Smooth muscle cell (in vitro differentiated cells): ENCODE measurements at regions not wholly inside any gene's neighbourhood (a gene's known extent, or its start where the extent isn't known, plus 50 kb on each side); places are given as distances from the start of the nearest gene placed in this dataset.

ENCODE experiments used
- DNase-seq: peaks from one replicate; lab custom pipeline; 2025; ENCODE audit not compliant: unreplicated experiment; lab: John Stamatoyannopoulos, UW
- H2AFZ ChIP-seq: fragments of 200-600 bp; sonication (generic); 2 replicates; pipeline ENCODE4 v1.6.0; 2016; ENCODE audit warnings: antibody characterized with exemption, low read depth, mild to moderate bottlenecking
- H3F3A ChIP-seq: fragments of 200-600 bp; sonication (generic); 2 replicates; pipeline ENCODE4 v1.6.0; 2017; ENCODE audit warnings: antibody characterized with exemption, low read depth
- H3K27ac ChIP-seq: fragments of 200-600 bp; sonication (generic); 2 replicates; pipeline ENCODE4 v1.5.1; 2016; ENCODE audit warnings: low read depth, mild to moderate bottlenecking
- H3K27me3 ChIP-seq: fragments of 200-600 bp; sonication (generic); 2 replicates; pipeline ENCODE4 v1.6.1; 2016; ENCODE audit warnings: low read depth, mild to moderate bottlenecking
- H3K36me3 ChIP-seq: fragments of 200-600 bp; sonication (generic); 2 replicates; pipeline ENCODE4 v1.5.1; 2016; ENCODE audit warnings: low read depth
- H3K4me1 ChIP-seq: fragments of 200-600 bp; sonication (generic); 2 replicates; pipeline ENCODE4 v1.5.1; 2016; ENCODE audit warnings: low read depth
- H3K4me2 ChIP-seq: fragments of 200-600 bp; sonication (generic); 2 replicates; pipeline ENCODE4 v1.6.0; 2016; ENCODE audit warnings: mild to moderate bottlenecking
- H3K4me3 ChIP-seq: fragments of 200-600 bp; sonication (generic); 2 replicates; pipeline ENCODE4 v1.5.1; 2016; ENCODE audit warnings: mild to moderate bottlenecking
- H3K79me2 ChIP-seq: fragments of 200-600 bp; sonication (generic); 2 replicates; pipeline ENCODE4 v1.6.0; 2016; ENCODE audit warnings: low read depth, mild to moderate bottlenecking
- H3K9ac ChIP-seq: fragments of 200-600 bp; sonication (generic); 2 replicates; pipeline ENCODE4 v1.6.0; 2016; ENCODE audit warnings: low read depth
- H3K9me3 ChIP-seq: fragments of 200-600 bp; sonication (generic); replicated peaks from 2 replicates; pipeline ENCODE4 v1.5.1; 2016; ENCODE audit warnings: low read depth
- H4K20me1 ChIP-seq: fragments of 200-600 bp; sonication (generic); 2 replicates; pipeline ENCODE4 v1.6.0; 2016; ENCODE audit warnings: low read depth
- CTCF ChIP-seq: fragments of 200-600 bp; sonication (generic); IDR thresholded peaks from 2 replicates; pipeline ENCODE4 v1.5.1; 2017; ENCODE audit warnings: borderline replicate concordance, mild to moderate bottlenecking, antibody characterized with exemption; ENCODE audit not compliant: insufficient read depth, poor library complexity, severe bottlenecking
- WGBS: methylation state at CpG from one replicate; pipeline ENCODE4 v1.1.7; 2016; ENCODE audit warnings: low lambda C conversion rate; 5-methylcytosine and 5-hydroxymethylcytosine counted together

- TF ChIP-seq CTCF = no peak
- Histone ChIP-seq H3K36me3 (no peaks in the 10 kb centered on the region), H3F3A (no peaks in the 10 kb centered on the region), H4K20me1 (peaks cover 7% of the 10 kb centered on the region), H3K4me2 (no peak overlapping the region), H3K27ac (no peak overlapping the region), H3K79me2 (no peaks in the 10 kb centered on the region), H3K9me3 (no peaks in the 10 kb centered on the region), H3K9ac (no peak overlapping the region), H2AFZ (no peak overlapping the region), H3K27me3 (no peaks in the 10 kb centered on the region), H3K4me3 (no peak overlapping the region), H3K4me1 (no peaks in the 10 kb centered on the region)
- WGBS = 89% methylated on average over 19 of the region's 19 CpGs
- no peak for DNase-seq
Observed at GRCh38 chr22:48546653-48547424, 1280.8 kb downstream of the BRD1 start.

GRCh38 chr22:48545987-48546386 lies 1281.7 kb downstream of the BRD1 start:
- Histone ChIP-seq H2AFZ (no peak overlapping the region), H4K20me1 (peaks cover 2% of the 10 kb centered on the region), H3K27ac (no peak overlapping the region), H3K4me3 (no peak overlapping the region), H3K27me3 (no peaks in the 10 kb centered on the region), H3K79me2 (no peaks in the 10 kb centered on the region), H3K36me3 (no peaks in the 10 kb centered on the region), H3K9me3 (no peaks in the 10 kb centered on the region), H3K9ac (no peak overlapping the region), H3K4me1 (no peaks in the 10 kb centered on the region), H3K4me2 (no peak overlapping the region), H3F3A (no peaks in the 10 kb centered on the region)
- no peak for DNase-seq
- TF ChIP-seq CTCF = no peak
- 91% methylated on average over 18 of the region's 18 CpGs for WGBS

- Histone ChIP-seq H3K4me1 (no peaks in the 10 kb centered on the region), H3K4me2 (no peak overlapping the region), H3F3A (no peaks in the 10 kb centered on the region), H3K36me3 (no peaks in the 10 kb centered on the region), H3K79me2 (no peaks in the 10 kb centered on the region), H2AFZ (no peak overlapping the region), H3K9ac (no peak overlapping the region), H3K4me3 (no peak overlapping the region), H3K27ac (no peak overlapping the region), H3K9me3 (no peaks in the 10 kb centered on the region), H4K20me1 (peaks cover 4% of the 10 kb centered on the region), H3K27me3 (no peaks in the 10 kb centered on the region)
- 93% methylated on average over 16 of the region's 16 CpGs for WGBS
- DNase-seq = no peak
- TF ChIP-seq CTCF = no peak
Observed at GRCh38 chr22:48541401-48542098, 1286.1 kb downstream of the BRD1 start.

DNA sequence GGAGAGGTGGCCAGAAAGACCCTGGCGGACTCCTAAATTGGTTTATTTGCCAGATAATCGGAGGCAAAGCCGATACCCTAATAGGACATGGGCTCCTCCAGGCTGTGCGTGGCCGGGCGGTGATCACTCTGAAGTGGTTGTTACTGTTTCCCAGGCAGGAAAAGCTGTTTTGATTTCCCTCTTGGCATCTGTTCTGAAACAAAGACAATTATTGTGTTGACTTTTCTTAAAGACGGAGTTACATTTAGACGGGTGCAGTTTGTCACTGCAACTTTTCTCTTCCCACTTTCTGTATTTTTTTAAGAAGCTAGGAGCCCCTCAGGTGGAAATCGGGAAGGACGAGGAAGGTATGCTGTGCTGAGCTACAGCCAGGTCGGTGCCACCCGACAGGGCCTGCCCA lies 1288.4 kb downstream of the BRD1 start:
- H3K79me2 ChIP-seq = no peaks in the 10 kb centered on the region
- no peak overlapping the region for H2AFZ ChIP-seq
- no peaks in the 10 kb centered on the region for H3K36me3 ChIP-seq
- H4K20me1 ChIP-seq = peaks cover 4% of the 10 kb centered on the region
- H3K4me1 ChIP-seq = no peaks in the 10 kb centered on the region
- no peaks in the 10 kb centered on the region for H3K27me3 ChIP-seq
- H3F3A ChIP-seq = no peaks in the 10 kb centered on the region
- 95% methylated on average over 12 of the region's 12 CpGs for WGBS
- H3K4me3 ChIP-seq = no peak overlapping the region
- H3K27ac ChIP-seq = no peak overlapping the region
- H3K9me3 ChIP-seq = no peaks in the 10 kb centered on the region
- TF ChIP-seq CTCF = no peak
- no peak overlapping the region for H3K9ac ChIP-seq
- DNase-seq = no peak
- H3K4me2 ChIP-seq = no peak overlapping the region
